Right lobe of liver (tissue), 6 donors: ENCODE measurements at regions not wholly inside any gene's neighbourhood (a gene's known extent, or its start where the extent isn't known, plus 50 kb on each side); places are given as distances from the start of the nearest gene placed in this dataset.

ENCODE experiments used
- ATAC-seq, 4 donors: fragments of 200-7000 bp; cut with Tn5 transposase; one replicate each; pipeline ENCODE4 v1.9.1; 2020; ENCODE audit warnings: mild to moderate bottlenecking in 4 of 4, moderate library complexity in 4 of 4
- DNase-seq, 3 donors: peaks; one replicate each; pipeline ENCODE4 v3.0.0-alpha.2; 2020
- H3K27ac ChIP-seq, 3 donors: fragments of 200-600 bp; one replicate each; pipeline ENCODE4 v1.8.0; 2022
- H3K27me3 ChIP-seq, 2 donors: fragments of 200-600 bp; one replicate each; pipeline ENCODE4 v1.8.0; 2022
- H3K36me3 ChIP-seq, 4 donors: fragments of 200-600 bp; sonication (generic) in 1 of 4; one replicate each; pipeline versions ENCODE4 v1.5.1 to v1.8.0; 2017 to 2022; ENCODE audit warnings: control low read depth in 1 of 4
- H3K4me1 ChIP-seq, 4 donors: fragments of 200-600 bp; sonication (generic) in 1 of 4; one replicate each; pipeline versions ENCODE4 v1.5.1 to v1.8.0; 2017 to 2022; ENCODE audit warnings: control low read depth in 1 of 4
- H3K4me3 ChIP-seq, 3 donors: fragments of 200-600 bp; one replicate each; pipeline ENCODE4 v1.8.0; 2022
- H3K9me3 ChIP-seq, 4 donors: fragments of 200-600 bp; sonication (generic) in 1 of 4; one replicate each; pipeline versions ENCODE4 v1.5.1 to v1.8.0; 2017 to 2022; ENCODE audit warnings: control low read depth in 1 of 4
- POLR2A ChIP-seq: fragments of 450-650 bp; IDR thresholded peaks from one replicate; pipeline ENCODE4 v1.6.1; 2017; ENCODE audit warnings: antibody characterized with exemption, mild to moderate bottlenecking
- WGBS: methylation state at CpG from one replicate; pipeline ENCODE4 v1.1.6; 2018; ENCODE audit warnings: low coverage, low lambda C conversion rate; ENCODE audit not compliant: insufficient coverage; ENCODE audit errors: missing lambda C conversion rate; 5-methylcytosine and 5-hydroxymethylcytosine counted together
- intact Hi-C, 2 donors: fragments of 100-400 bp; cut with DNase I; formaldehyde crosslinking; loops; one replicate each; pipeline versions ENCODE4 v1.11.2 to v1.14.1; 2022
- TF ChIP-seq, protein P1 (sequence below), 4 donors: fragments of 200-600 bp in 3 of 4; fragments of 450-650 bp in 1 of 4; IDR thresholded peaks; one replicate each; pipeline versions ENCODE4 v1.5.1 to v1.8.0; 2016 to 2022; ENCODE audit warnings: antibody characterized with exemption in 4 of 4, mild to moderate bottlenecking in 2 of 4
- donor health status: DM: no; HTN: yes; CAD: no.
- donor health status: DM: no; HTN: no; CAD: no.
- donor health status: DM: no; HTN: no; CAD: no.
- donor health status: DM: no; HTN: yes; CAD: no.
- donor health status: DM: no; HTN: yes; CAD: no.

- H3K27me3 ChIP-seq: no peaks in the 10 kb centered on the region
- no peak for TF ChIP-seq POLR2A
- TF ChIP-seq, protein P1, sequence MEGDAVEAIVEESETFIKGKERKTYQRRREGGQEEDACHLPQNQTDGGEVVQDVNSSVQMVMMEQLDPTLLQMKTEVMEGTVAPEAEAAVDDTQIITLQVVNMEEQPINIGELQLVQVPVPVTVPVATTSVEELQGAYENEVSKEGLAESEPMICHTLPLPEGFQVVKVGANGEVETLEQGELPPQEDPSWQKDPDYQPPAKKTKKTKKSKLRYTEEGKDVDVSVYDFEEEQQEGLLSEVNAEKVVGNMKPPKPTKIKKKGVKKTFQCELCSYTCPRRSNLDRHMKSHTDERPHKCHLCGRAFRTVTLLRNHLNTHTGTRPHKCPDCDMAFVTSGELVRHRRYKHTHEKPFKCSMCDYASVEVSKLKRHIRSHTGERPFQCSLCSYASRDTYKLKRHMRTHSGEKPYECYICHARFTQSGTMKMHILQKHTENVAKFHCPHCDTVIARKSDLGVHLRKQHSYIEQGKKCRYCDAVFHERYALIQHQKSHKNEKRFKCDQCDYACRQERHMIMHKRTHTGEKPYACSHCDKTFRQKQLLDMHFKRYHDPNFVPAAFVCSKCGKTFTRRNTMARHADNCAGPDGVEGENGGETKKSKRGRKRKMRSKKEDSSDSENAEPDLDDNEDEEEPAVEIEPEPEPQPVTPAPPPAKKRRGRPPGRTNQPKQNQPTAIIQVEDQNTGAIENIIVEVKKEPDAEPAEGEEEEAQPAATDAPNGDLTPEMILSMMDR (IDR thresholded peaks at IDR 0.05): no peak
- no peak for ATAC-seq
- H3K27ac ChIP-seq: no peak overlapping the region
- H3K9me3 ChIP-seq: no peaks in the 10 kb centered on the region
- intact Hi-C loops: no loop called here
- no peaks in the 10 kb centered on the region for H3K4me1 ChIP-seq
- WGBS: 52% methylated on average over 10 of the region's 10 CpGs
- H3K36me3 ChIP-seq: no peaks in the 10 kb centered on the region
- H3K4me3 ChIP-seq: no peak overlapping the region
- DNase-seq: no peak
These were observed 875.9 kb upstream of the NR2F2 start for GRCh38 chr15:95454403-95455262.

DNA sequence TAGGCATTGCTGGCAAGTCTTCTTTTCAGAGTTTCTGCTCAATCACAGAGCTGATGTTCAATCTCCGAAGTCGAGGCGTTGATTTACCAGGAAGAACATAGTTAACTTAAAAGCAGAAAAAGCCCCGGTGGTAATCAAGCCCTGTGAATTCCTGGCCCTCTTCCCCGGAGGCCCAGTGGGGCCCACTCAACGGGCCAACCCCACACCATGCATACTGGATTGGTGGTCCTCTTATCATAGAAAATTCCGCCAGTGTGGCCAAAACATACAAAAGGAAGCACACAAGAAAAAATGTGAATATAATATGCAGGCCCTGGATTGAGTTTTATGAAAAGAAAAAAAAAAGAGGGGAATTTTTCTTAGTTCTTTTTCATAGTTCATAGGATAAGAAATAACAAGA, 873.0 kb upstream of the NR2F2 start:
- no peaks in the 10 kb centered on the region for H3K9me3 ChIP-seq
- 74% methylated on average over 7 of the region's 7 CpGs for WGBS
- intact Hi-C loops: no loop called here
- no peaks in the 10 kb centered on the region for H3K27me3 ChIP-seq
- H3K36me3 ChIP-seq: no peaks in the 10 kb centered on the region
- no peaks in the 10 kb centered on the region for H3K4me1 ChIP-seq
- H3K4me3 ChIP-seq: no peak overlapping the region
- DNase-seq: no peak
- peak overlapping the region in 1 of 3 donors; percentile 6 for H3K27ac ChIP-seq
- no peak for ATAC-seq
- TF ChIP-seq, protein P1 (IDR thresholded peaks at IDR 0.05): no peak
- TF ChIP-seq POLR2A: no peak

GRCh38 chr15:95458721-95459120, 871.8 kb upstream of the NR2F2 start:
- no peak for ATAC-seq
- DNase-seq: no peak
- H3K4me3 ChIP-seq: no peak overlapping the region
- no peaks in the 10 kb centered on the region for H3K4me1 ChIP-seq
- intact Hi-C loops: no loop called here
- no peaks in the 10 kb centered on the region for H3K9me3 ChIP-seq
- no peak overlapping the region for H3K27ac ChIP-seq
- TF ChIP-seq, protein P1 (IDR thresholded peaks at IDR 0.05): no peak
- TF ChIP-seq POLR2A: no peak
- no peaks in the 10 kb centered on the region for H3K27me3 ChIP-seq
- no peaks in the 10 kb centered on the region for H3K36me3 ChIP-seq
- WGBS: 46% methylated on average over 2 of the region's 2 CpGs

GRCh38 chr15:95459273-95459672, 871.2 kb upstream of the NR2F2 start:
- ATAC-seq: peak; percentile 39 to 71 (median 56)
- no peak for DNase-seq
- intact Hi-C loops: no loop called here
- Histone ChIP-seq H3K4me3 (no peak overlapping the region), H3K36me3 (no peaks in the 10 kb centered on the region), H3K4me1 (no peaks in the 10 kb centered on the region), H3K27me3 (no peaks in the 10 kb centered on the region), H3K9me3 (no peaks in the 10 kb centered on the region), H3K27ac (peak overlapping the region in 1 of 3 donors; percentile 10)
- TF ChIP-seq, protein P1 (IDR thresholded peaks at IDR 0.05): no peak
- no peak for TF ChIP-seq POLR2A
- WGBS: 37% methylated on average over 3 of the region's 4 CpGs
